Retinal pigment epithelial cell (primary cell): ENCODE measurements at regions not wholly inside any gene's neighbourhood (a gene's known extent, or its start where the extent isn't known, plus 50 kb on each side); places are given as distances from the start of the nearest gene placed in this dataset.

Experiments used
- DNase-seq: peaks from one replicate; pipeline ENCODE4 v3.0.0-alpha.2; 2010; ENCODE audit warnings: low read depth
- H3K4me3 ChIP-seq: 2 replicates; pipeline ENCODE4 v1.5.1; 2011; ENCODE audit warnings: mild to moderate bottlenecking, low read length, control low read depth, moderate library complexity
- TF ChIP-seq, protein P1 (sequence below): conservative IDR thresholded peaks from 2 replicates; pipeline ENCODE4 v1.5.1; 2011; ENCODE audit warnings: low read depth, low read length, control low read depth, inconsistent platforms

DNA sequence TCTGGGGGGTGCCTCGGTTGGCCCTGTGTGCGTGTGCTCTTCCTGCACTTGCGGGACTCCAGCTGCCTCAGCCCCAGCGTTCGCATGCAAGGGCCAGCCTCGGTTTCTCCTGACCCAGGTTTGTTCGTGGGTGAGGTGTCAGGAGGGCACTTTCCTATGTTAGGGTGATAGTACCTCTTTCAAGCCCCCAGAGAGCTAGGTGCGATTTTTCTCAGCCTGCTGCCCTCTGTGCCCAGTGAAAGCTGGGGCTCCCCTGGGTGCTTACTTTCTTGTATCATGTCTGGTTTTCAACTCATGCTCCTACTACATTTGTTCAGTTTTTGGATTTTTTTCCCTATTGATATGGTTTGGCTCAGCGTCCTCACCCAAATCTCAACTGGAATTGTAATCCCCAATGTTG is 289.2 kb downstream of the TEX29 start:
- no peak for DNase-seq
- H3K4me3 ChIP-seq, result no peak overlapping the region
- TF ChIP-seq, protein P1, sequence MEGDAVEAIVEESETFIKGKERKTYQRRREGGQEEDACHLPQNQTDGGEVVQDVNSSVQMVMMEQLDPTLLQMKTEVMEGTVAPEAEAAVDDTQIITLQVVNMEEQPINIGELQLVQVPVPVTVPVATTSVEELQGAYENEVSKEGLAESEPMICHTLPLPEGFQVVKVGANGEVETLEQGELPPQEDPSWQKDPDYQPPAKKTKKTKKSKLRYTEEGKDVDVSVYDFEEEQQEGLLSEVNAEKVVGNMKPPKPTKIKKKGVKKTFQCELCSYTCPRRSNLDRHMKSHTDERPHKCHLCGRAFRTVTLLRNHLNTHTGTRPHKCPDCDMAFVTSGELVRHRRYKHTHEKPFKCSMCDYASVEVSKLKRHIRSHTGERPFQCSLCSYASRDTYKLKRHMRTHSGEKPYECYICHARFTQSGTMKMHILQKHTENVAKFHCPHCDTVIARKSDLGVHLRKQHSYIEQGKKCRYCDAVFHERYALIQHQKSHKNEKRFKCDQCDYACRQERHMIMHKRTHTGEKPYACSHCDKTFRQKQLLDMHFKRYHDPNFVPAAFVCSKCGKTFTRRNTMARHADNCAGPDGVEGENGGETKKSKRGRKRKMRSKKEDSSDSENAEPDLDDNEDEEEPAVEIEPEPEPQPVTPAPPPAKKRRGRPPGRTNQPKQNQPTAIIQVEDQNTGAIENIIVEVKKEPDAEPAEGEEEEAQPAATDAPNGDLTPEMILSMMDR, result no peak

DNA sequence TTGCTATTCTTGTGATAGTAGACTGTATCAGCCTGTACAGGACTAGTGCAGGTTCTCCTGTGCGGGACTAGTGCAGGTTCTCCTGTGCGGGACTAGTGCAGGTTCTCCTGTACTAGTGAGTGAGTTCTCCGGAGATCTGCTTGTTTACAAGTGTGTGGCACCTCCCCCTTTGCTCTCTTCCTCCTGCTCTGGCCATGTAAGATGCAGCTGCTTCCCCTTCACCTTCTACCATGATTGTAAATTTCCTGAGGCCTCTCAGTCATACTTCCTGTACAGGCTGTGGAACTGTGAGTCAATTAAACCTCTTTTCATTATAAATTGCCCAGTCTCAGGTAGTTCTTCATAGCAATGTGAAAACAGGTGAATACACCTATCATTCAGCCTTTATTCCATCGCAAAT is 289.6 kb downstream of the TEX29 start:
- no peak for DNase-seq
- H3K4me3 ChIP-seq, result no peak overlapping the region
- TF ChIP-seq, protein P1, result no peak

DNA sequence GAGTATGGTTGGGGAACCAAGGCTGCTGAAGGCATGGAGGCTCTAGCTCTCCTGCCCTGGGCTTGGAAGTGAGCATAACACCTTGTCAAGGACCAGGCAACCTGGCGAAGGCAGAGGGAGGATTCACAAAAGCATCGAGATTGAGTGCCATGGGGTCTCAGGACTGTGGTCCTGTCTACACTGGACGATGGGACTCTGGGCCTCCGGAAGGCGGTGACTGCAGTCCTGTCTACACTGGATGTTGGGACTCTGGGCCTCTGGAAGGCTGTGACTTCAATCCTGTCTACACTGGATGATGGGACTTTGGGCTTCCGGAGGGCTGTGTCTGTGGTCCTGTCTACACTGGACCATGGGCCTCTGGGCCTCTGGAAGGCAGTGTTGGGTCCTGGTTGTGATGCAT is 290.4 kb downstream of the TEX29 start:
- TF ChIP-seq, protein P1, result no peak
- H3K4me3 ChIP-seq, result no peak overlapping the region
- no peak for DNase-seq

DNA sequence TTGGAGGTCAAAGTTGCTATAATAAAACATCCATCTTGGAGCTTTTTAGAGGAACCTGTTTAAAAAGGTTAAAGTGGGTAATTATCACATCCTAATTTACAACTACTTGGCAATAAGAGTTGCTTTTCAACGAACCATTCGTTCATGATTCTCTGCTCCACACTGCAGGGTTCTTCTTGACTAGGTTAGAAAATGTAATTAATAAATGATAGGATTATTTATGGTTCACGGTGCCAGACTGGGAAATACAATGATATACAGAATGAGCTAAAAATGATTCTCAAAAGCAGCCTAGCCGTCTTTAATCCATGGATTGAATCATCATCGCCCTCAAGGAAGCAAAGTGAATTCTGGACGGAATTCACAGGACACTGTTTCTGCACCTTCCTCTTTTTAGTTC is 291.2 kb downstream of the TEX29 start:
- no peak for DNase-seq
- H3K4me3 ChIP-seq, result no peak overlapping the region
- TF ChIP-seq, protein P1, result no peak

DNA sequence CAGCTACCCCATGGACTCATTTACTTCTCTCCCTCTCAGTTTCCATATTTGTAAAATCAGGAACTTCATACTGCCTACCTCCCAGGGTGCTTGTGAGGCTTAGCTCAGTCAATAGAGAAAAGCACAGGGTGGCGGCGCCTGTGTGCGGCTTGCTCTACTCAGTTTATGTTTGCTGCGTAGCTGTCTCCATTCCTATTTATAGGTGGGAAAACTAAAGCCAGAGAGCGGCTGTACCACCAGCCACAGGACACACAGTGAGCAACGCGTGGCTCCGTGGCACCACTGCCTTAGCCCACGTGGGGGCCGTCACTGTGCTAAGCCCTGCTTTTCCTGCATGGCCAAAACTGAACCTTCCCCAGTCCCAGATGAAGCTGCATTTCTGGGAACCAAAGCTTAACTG is 292.4 kb downstream of the TEX29 start:
- no peak overlapping the region for H3K4me3 ChIP-seq
- TF ChIP-seq, protein P1, result no peak
- DNase-seq, result no peak

DNA sequence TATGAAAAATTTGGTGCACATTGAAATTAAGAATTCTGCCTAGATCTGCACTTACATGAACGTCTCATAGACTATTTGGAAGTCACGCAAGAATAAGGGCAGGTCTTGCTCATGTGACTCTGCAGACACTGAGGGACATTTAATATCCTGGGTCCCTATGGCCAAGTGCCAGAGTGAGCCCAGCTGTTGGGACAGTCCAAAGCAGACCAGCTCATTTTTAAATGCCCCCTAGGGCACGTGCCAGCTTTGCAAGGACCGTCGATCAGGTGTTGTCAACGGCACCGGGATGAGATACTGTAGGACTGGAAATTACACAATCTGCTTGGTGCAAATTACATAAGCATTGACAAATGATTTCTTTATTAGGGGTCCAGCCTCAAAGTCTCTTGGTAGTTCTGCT is 293.6 kb downstream of the TEX29 start:
- DNase-seq, result no peak
- H3K4me3 ChIP-seq, result no peak overlapping the region
- TF ChIP-seq, protein P1, result no peak

DNA sequence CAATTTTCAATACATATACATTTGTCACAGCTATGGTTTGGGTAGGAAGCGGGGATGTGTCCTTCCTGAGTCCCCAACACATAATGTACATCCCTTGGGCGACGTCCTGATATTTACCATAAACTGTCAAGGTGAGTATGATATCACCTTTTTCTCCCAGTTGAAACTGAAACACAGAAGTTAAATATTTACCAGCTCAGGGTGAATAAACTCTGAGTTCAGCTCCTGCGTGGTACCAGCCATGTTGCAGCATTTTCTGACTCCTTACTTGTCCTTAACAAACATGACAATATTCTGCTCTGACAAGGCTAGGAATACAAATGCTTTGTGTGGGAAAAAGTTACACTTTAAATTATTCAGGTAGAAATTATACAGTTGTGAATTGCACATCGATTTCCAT is 294.2 kb downstream of the TEX29 start:
- TF ChIP-seq, protein P1, result no peak
- H3K4me3 ChIP-seq, result no peak overlapping the region
- no peak for DNase-seq
